Hepatocyte (in vitro differentiated cells): ENCODE measurements at regions not wholly inside any gene's neighbourhood (a gene's known extent, or its start where the extent isn't known, plus 50 kb on each side); places are given as distances from the start of the nearest gene placed in this dataset.

Experiments
- DNase-seq: peaks from one replicate; pipeline ENCODE4 v3.0.0-alpha.2; 2016; ENCODE audit warnings: low spot score
- H2AFZ ChIP-seq: fragments of 200-600 bp; sonication (generic); 2 replicates; pipeline ENCODE4 v1.6.0; 2016; ENCODE audit warnings: antibody characterized with exemption, mild to moderate bottlenecking
- H3K27ac ChIP-seq: fragments of 200-600 bp; sonication (generic); 2 replicates; pipeline ENCODE4 v1.5.1; 2016; ENCODE audit warnings: mild to moderate bottlenecking
- H3K27me3 ChIP-seq: fragments of 200-600 bp; sonication (generic); 2 replicates; pipeline ENCODE4 v1.6.1; 2016
- H3K36me3 ChIP-seq: fragments of 200-600 bp; sonication (generic); replicated peaks from 2 replicates; pipeline ENCODE4 v1.5.1; 2016; ENCODE audit warnings: low read depth; ENCODE audit not compliant: insufficient read depth
- H3K4me1 ChIP-seq: fragments of 200-600 bp; sonication (generic); 2 replicates; pipeline ENCODE4 v1.5.1; 2016; ENCODE audit warnings: mild to moderate bottlenecking, moderate library complexity; ENCODE audit not compliant: insufficient read depth
- H3K4me2 ChIP-seq: fragments of 200-600 bp; sonication (generic); 2 replicates; pipeline ENCODE4 v1.6.0; 2016
- H3K4me3 ChIP-seq: fragments of 200-600 bp; sonication (generic); 2 replicates; pipeline ENCODE4 v1.5.1; 2016; ENCODE audit warnings: mild to moderate bottlenecking
- H3K79me2 ChIP-seq: fragments of 200-600 bp; sonication (generic); 2 replicates; pipeline ENCODE4 v1.6.0; 2017; ENCODE audit warnings: mild to moderate bottlenecking
- H3K9me2 ChIP-seq: fragments of 200-600 bp; sonication (generic); replicated peaks from 2 replicates; pipeline ENCODE4 v1.6.0; 2017; ENCODE audit warnings: mild to moderate bottlenecking; ENCODE audit not compliant: insufficient read depth
- H3K9me3 ChIP-seq: fragments of 200-600 bp; sonication (generic); 2 replicates; pipeline ENCODE4 v1.5.1; 2016; ENCODE audit warnings: low read depth, mild to moderate bottlenecking
- H4K20me1 ChIP-seq: fragments of 200-600 bp; sonication (generic); 2 replicates; pipeline ENCODE4 v1.6.0; 2016; ENCODE audit warnings: mild to moderate bottlenecking; ENCODE audit not compliant: insufficient read depth, poor library complexity, severe bottlenecking
- CTCF ChIP-seq: fragments of 200-600 bp; sonication (generic); IDR thresholded peaks from 2 replicates; pipeline ENCODE4 v1.5.1; 2016; ENCODE audit warnings: antibody characterized with exemption, mild to moderate bottlenecking; ENCODE audit not compliant: poor library complexity
- EZH2 ChIP-seq: fragments of 200-600 bp; sonication (generic); IDR thresholded peaks from 2 replicates; pipeline ENCODE4 v1.6.1; 2016; ENCODE audit warnings: antibody characterized with exemption, mild to moderate bottlenecking, borderline replicate concordance
- EZH2phosphoT487 ChIP-seq: fragments of 200-600 bp; sonication (generic); IDR thresholded peaks from one replicate; pipeline ENCODE4 v1.6.1; 2018; ENCODE audit warnings: antibody characterized with exemption, mild to moderate bottlenecking, low read depth, moderate library complexity; ENCODE audit not compliant: unreplicated experiment, severe bottlenecking
- WGBS: methylation state at CpG from one replicate; pipeline ENCODE4 v1.1.6; 2016; ENCODE audit warnings: low lambda C conversion rate; ENCODE audit errors: missing lambda C conversion rate; 5-methylcytosine and 5-hydroxymethylcytosine counted together

GRCh38 chr2:21486445-21486844 is 362.7 kb downstream of the TDRD15 start:
- no peaks in the 10 kb centered on the region for H3K9me2 ChIP-seq
- H3K4me3 ChIP-seq, result no peak overlapping the region
- H2AFZ ChIP-seq, result no peak overlapping the region
- H3K4me2 ChIP-seq, result no peak overlapping the region
- H4K20me1 ChIP-seq, result no peaks in the 10 kb centered on the region
- 69% methylated on average over 2 of the region's 2 CpGs for WGBS
- no peaks in the 10 kb centered on the region for H3K27me3 ChIP-seq
- TF ChIP-seq EZH2phosphoT487 (no peak), EZH2 (no peak), CTCF (no peak)
- DNase-seq, result no peak
- no peaks in the 10 kb centered on the region for H3K36me3 ChIP-seq
- no peaks in the 10 kb centered on the region for H3K9me3 ChIP-seq
- no peak overlapping the region for H3K27ac ChIP-seq
- no peaks in the 10 kb centered on the region for H3K4me1 ChIP-seq
- no peaks in the 10 kb centered on the region for H3K79me2 ChIP-seq

DNA sequence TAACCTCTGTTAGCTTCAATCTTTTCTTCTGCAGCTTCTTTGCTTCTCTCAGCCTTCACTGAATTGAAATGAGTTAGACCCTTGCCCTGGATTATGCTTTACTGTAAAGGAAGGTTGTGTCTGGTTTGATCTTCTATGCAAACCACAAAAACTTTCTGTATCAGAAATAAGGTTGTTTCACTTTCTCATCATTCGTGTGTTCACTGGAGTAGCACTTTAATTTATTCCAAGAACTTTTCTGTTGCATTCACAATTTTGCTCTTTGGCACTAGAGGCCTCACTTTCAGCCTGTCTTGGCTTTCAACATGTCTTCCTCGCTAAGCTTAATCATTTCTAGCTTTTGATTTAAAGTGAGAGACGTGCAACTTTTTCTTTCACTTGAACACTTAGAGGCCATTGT is 365.3 kb downstream of the TDRD15 start:
- H3K27ac ChIP-seq, result no peak overlapping the region
- H3K4me1 ChIP-seq, result no peaks in the 10 kb centered on the region
- no peaks in the 10 kb centered on the region for H3K36me3 ChIP-seq
- no peak overlapping the region for H3K4me2 ChIP-seq
- TF ChIP-seq CTCF (no peak), EZH2phosphoT487 (no peak)
- H3K9me2 ChIP-seq, result no peaks in the 10 kb centered on the region
- no peaks in the 10 kb centered on the region for H3K79me2 ChIP-seq
- H3K27me3 ChIP-seq, result no peaks in the 10 kb centered on the region
- H3K4me3 ChIP-seq, result no peak overlapping the region
- no peak overlapping the region for H2AFZ ChIP-seq
- 96% methylated on average over 3 of the region's 3 CpGs for WGBS
- DNase-seq, result no peak
- H3K9me3 ChIP-seq, result no peaks in the 10 kb centered on the region
- H4K20me1 ChIP-seq, result no peaks in the 10 kb centered on the region

DNA sequence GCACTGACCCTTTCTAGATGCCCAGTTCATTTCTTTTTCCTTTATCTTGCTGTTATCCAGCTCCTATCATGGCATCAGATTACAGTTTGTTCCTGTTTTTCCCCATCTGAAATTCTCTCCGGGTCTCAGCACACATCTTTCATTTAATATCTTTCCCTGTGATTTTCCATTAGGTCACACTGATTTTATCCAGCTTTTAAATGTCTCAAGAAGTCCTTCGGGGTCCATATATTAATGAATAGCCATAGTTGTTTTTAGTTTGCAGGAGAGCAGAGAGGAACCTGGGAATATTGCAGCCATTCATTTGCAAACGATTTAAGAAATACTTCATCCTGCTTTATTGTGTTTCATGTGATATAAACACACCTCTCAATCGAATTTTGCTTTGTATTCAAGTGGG is 374.2 kb downstream of the TDRD15 start:
- no peaks in the 10 kb centered on the region for H4K20me1 ChIP-seq
- TF ChIP-seq EZH2, result no peak
- TF ChIP-seq CTCF, result no peak
- TF ChIP-seq EZH2phosphoT487, result no peak
- no peak for DNase-seq
- WGBS, result 67% methylated on average over 4 of the region's 4 CpGs
- H3K79me2 ChIP-seq, result no peaks in the 10 kb centered on the region
- no peaks in the 10 kb centered on the region for H3K27me3 ChIP-seq
- no peaks in the 10 kb centered on the region for H3K9me3 ChIP-seq
- H3K4me3 ChIP-seq, result no peak overlapping the region
- no peak overlapping the region for H3K4me2 ChIP-seq
- no peaks in the 10 kb centered on the region for H3K36me3 ChIP-seq
- H3K9me2 ChIP-seq, result no peaks in the 10 kb centered on the region
- no peak overlapping the region for H2AFZ ChIP-seq
- no peak overlapping the region for H3K27ac ChIP-seq
- H3K4me1 ChIP-seq, result no peaks in the 10 kb centered on the region

GRCh38 chr2:21500401-21500945 is 376.7 kb downstream of the TDRD15 start:
- Histone ChIP-seq H4K20me1 (no peaks in the 10 kb centered on the region), H3K4me2 (no peak overlapping the region), H3K27ac (no peak overlapping the region), H2AFZ (no peak overlapping the region), H3K4me3 (no peak overlapping the region), H3K4me1 (no peaks in the 10 kb centered on the region), H3K27me3 (no peaks in the 10 kb centered on the region), H3K36me3 (no peaks in the 10 kb centered on the region), H3K9me2 (no peaks in the 10 kb centered on the region), H3K9me3 (no peaks in the 10 kb centered on the region), H3K79me2 (no peaks in the 10 kb centered on the region)
- DNase-seq, result no peak
- TF ChIP-seq EZH2phosphoT487 (no peak), EZH2 (no peak), CTCF (no peak)
- 42% methylated on average over 4 of the region's 4 CpGs for WGBS
